ENCODE measurements at regions not wholly inside any gene's neighbourhood (a gene's known extent, or its start where the extent isn't known, plus 50 kb on each side); places are given as distances from the start of the nearest gene placed in this dataset.

- TF ChIP-seq CTCF (IDR thresholded peaks at IDR 0.05) = no peak
- no peak for DNase-seq (ENCODE audit: low spot score)
- Histone ChIP-seq H3K4me3 (no peak overlapping the region), H3K4me1 (ENCODE audit: control insufficient read depth in 1 of 2, low read depth in 2 of 2) (no peaks in the 10 kb centered on the region), H3K36me3 (no peaks in the 10 kb centered on the region), H3K9me3 (no peaks in the 10 kb centered on the region), H3K27ac (no peak overlapping the region), H3K27me3 (replicated peaks; ENCODE audit: insufficient read depth) (no peaks in the 10 kb centered on the region)
- ATAC-seq (ENCODE audit: insufficient number of reproducible peaks, low FRiP score, low read depth) = no peak
These were observed 612.5 kb upstream of the HS3ST5 start for GRCh38 chr6:114955363-114955762.

GRCh38 chr6:114952229-114952628, 609.4 kb upstream of the HS3ST5 start:
- no peak overlapping the region for H3K27ac ChIP-seq
- DNase-seq (ENCODE audit: low spot score) = no peak
- no peak for TF ChIP-seq CTCF (IDR thresholded peaks at IDR 0.05)
- H3K9me3 ChIP-seq = no peaks in the 10 kb centered on the region
- H3K36me3 ChIP-seq = no peaks in the 10 kb centered on the region
- ATAC-seq (ENCODE audit: insufficient number of reproducible peaks, low FRiP score, low read depth) = no peak
- no peaks in the 10 kb centered on the region for H3K27me3 ChIP-seq (replicated peaks; ENCODE audit: insufficient read depth)
- H3K4me3 ChIP-seq = no peak overlapping the region
- H3K4me1 ChIP-seq (ENCODE audit: control insufficient read depth in 1 of 2, low read depth in 2 of 2) = no peaks in the 10 kb centered on the region

GRCh38 chr6:114945392-114945791, 602.6 kb upstream of the HS3ST5 start:
- Histone ChIP-seq H3K4me1 (ENCODE audit: control insufficient read depth in 1 of 2, low read depth in 2 of 2) (no peaks in the 10 kb centered on the region), H3K4me3 (no peak overlapping the region), H3K9me3 (no peaks in the 10 kb centered on the region), H3K27me3 (replicated peaks; ENCODE audit: insufficient read depth) (no peaks in the 10 kb centered on the region), H3K36me3 (no peaks in the 10 kb centered on the region), H3K27ac (no peak overlapping the region)
- DNase-seq (ENCODE audit: low spot score) = no peak
- no peak for ATAC-seq (ENCODE audit: insufficient number of reproducible peaks, low FRiP score, low read depth)
- TF ChIP-seq CTCF (IDR thresholded peaks at IDR 0.05) = no peak

GRCh38 chr6:114941078-114941477, 598.3 kb upstream of the HS3ST5 start:
- TF ChIP-seq CTCF (IDR thresholded peaks at IDR 0.05) = no peak
- no peaks in the 10 kb centered on the region for H3K27me3 ChIP-seq (replicated peaks; ENCODE audit: insufficient read depth)
- no peak overlapping the region for H3K4me3 ChIP-seq
- no peaks in the 10 kb centered on the region for H3K9me3 ChIP-seq
- H3K27ac ChIP-seq = no peak overlapping the region
- DNase-seq (ENCODE audit: low spot score) (no peak), ATAC-seq (ENCODE audit: insufficient number of reproducible peaks, low FRiP score, low read depth) (no peak)
- H3K36me3 ChIP-seq = no peaks in the 10 kb centered on the region
- H3K4me1 ChIP-seq (ENCODE audit: control insufficient read depth in 1 of 2, low read depth in 2 of 2) = no peaks in the 10 kb centered on the region

- H3K27me3 ChIP-seq (replicated peaks; ENCODE audit: insufficient read depth) = no peaks in the 10 kb centered on the region
- DNase-seq (ENCODE audit: low spot score) = no peak
- H3K9me3 ChIP-seq = no peaks in the 10 kb centered on the region
- no peaks in the 10 kb centered on the region for H3K4me1 ChIP-seq (ENCODE audit: control insufficient read depth in 1 of 2, low read depth in 2 of 2)
- no peaks in the 10 kb centered on the region for H3K36me3 ChIP-seq
- TF ChIP-seq CTCF (IDR thresholded peaks at IDR 0.05) = no peak
- ATAC-seq (ENCODE audit: insufficient number of reproducible peaks, low FRiP score, low read depth) = no peak
- no peak overlapping the region for H3K4me3 ChIP-seq
- H3K27ac ChIP-seq = no peak overlapping the region
These were observed 597.4 kb upstream of the HS3ST5 start for GRCh38 chr6:114940181-114940580.

All from thoracic aorta (tissue), 2 donors.